Mammary epithelial cell (primary cell): ENCODE measurements at regions not wholly inside any gene's neighbourhood (a gene's known extent, or its start where the extent isn't known, plus 50 kb on each side); places are given as distances from the start of the nearest gene placed in this dataset.

Experiments used
- EZH2 ChIP-seq: IDR thresholded peaks from 2 replicates; pipeline ENCODE4 v1.6.1; 2012; ENCODE audit warnings: low read length, inconsistent platforms, borderline replicate concordance
- TF ChIP-seq, protein P1 (sequence below), 2 donors: IDR thresholded peaks in 1 of 2; conservative IDR thresholded peaks in 1 of 2; 2 replicates each; pipeline ENCODE4 v1.5.1; 2011 to 2012; ENCODE audit warnings: inconsistent platforms in 2 of 2, low read length in 2 of 2, mild to moderate bottlenecking in 2 of 2, control low read depth in 1 of 2, low read depth in 1 of 2; ENCODE audit not compliant: insufficient read depth in 1 of 2; ENCODE audit errors: extremely low read depth in 1 of 2

DNA sequence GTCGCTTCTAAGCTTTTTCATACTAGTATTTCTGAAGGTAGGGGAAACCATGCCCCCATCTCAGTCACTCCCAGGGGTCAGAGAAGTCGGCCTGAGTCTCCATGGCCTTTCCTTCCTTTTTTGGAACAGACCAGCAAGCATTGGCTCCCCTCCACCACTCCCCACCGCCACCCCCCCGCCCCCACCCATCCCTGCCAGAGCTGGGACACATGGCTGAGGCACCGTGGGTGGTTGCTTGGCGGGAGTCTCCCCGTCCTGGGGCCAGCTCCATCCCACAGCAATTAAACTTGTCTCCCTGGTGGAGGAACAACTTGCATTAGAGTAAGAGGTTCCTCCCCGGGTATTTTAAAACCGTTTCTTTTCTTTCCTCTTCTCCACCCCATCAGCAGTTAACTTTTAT is 100.8 kb upstream of the TFPI start:
- no peak for TF ChIP-seq EZH2
- TF ChIP-seq, protein P1, sequence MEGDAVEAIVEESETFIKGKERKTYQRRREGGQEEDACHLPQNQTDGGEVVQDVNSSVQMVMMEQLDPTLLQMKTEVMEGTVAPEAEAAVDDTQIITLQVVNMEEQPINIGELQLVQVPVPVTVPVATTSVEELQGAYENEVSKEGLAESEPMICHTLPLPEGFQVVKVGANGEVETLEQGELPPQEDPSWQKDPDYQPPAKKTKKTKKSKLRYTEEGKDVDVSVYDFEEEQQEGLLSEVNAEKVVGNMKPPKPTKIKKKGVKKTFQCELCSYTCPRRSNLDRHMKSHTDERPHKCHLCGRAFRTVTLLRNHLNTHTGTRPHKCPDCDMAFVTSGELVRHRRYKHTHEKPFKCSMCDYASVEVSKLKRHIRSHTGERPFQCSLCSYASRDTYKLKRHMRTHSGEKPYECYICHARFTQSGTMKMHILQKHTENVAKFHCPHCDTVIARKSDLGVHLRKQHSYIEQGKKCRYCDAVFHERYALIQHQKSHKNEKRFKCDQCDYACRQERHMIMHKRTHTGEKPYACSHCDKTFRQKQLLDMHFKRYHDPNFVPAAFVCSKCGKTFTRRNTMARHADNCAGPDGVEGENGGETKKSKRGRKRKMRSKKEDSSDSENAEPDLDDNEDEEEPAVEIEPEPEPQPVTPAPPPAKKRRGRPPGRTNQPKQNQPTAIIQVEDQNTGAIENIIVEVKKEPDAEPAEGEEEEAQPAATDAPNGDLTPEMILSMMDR (conservative IDR thresholded peaks at IDR 0.05 in 1 of 2, IDR thresholded peaks at IDR 0.05 in 1 of 2; ENCODE audit: extremely low read depth in 1 of 2, insufficient read depth in 1 of 2, low read depth in 1 of 2, low read length in 2 of 2) = no peak
